ENCODE measurements at regions not wholly inside any gene's neighbourhood (a gene's known extent, or its start where the extent isn't known, plus 50 kb on each side); places are given as distances from the start of the nearest gene placed in this dataset.
"Not testable (repeated sequence)": the region's sequence is repeated elsewhere in the genome, so short reads cannot be mapped to it uniquely, and the experiment has no call there.

- no peak overlapping the region for H3K4me3 ChIP-seq
- no peak for DNase-seq (ENCODE audit: low spot score)
- H3K27ac ChIP-seq, result no peak overlapping the region
- TF ChIP-seq CTCF (IDR thresholded peaks at IDR 0.05), result no peak
Measured at GRCh38 chr4:177242651-177243286, 66.9 kb upstream of the NEIL3 start.

GRCh38 chr4:177246641-177247584 lies 62.8 kb upstream of the NEIL3 start:
- Histone ChIP-seq H3K4me3 (no peak overlapping the region), H3K27ac (no peak overlapping the region)
- no peak for DNase-seq (ENCODE audit: low spot score)
- no peak for TF ChIP-seq CTCF (IDR thresholded peaks at IDR 0.05)

- Histone ChIP-seq H3K27ac (no peak overlapping the region), H3K4me3 (peak overlapping the region; percentile 48)
- no peak for DNase-seq (ENCODE audit: low spot score)
- peak; percentile 97 for TF ChIP-seq CTCF (IDR thresholded peaks at IDR 0.05)
Measured at GRCh38 chr4:177250056-177250696, 59.5 kb upstream of the NEIL3 start.

GRCh38 chr4:177251237-177251636 lies 58.4 kb upstream of the NEIL3 start:
- Histone ChIP-seq H3K4me3 (no peak overlapping the region), H3K27ac (no peak overlapping the region)
- no peak for TF ChIP-seq CTCF (IDR thresholded peaks at IDR 0.05)
- no peak for DNase-seq (ENCODE audit: low spot score)

- TF ChIP-seq CTCF (IDR thresholded peaks at IDR 0.05), result no peak
- Histone ChIP-seq H3K4me3 (no peak overlapping the region), H3K27ac (no peak overlapping the region)
- no peak for DNase-seq (ENCODE audit: low spot score)
Measured at GRCh38 chr4:177255359-177255758, 54.3 kb upstream of the NEIL3 start.

GRCh38 chr4:177256950-177257349 lies 52.7 kb upstream of the NEIL3 start:
- Histone ChIP-seq H3K27ac (no peak overlapping the region), H3K4me3 (no peak overlapping the region)
- TF ChIP-seq CTCF (IDR thresholded peaks at IDR 0.05), result no peak
- DNase-seq (ENCODE audit: low spot score), result no peak

GRCh38 chr4:177259466-177259865 lies 50.2 kb upstream of the NEIL3 start:
- not testable (repeated sequence) for H3K4me3 ChIP-seq; DNase-seq (ENCODE audit: low spot score)

More at GRCh38 chr4:177259466-177259865, 50.2 kb upstream of the NEIL3 start:
- not testable (repeated sequence) for H3K27ac ChIP-seq
